Calu3 (cell line): ENCODE measurements at regions not wholly inside any gene's neighbourhood (a gene's known extent, or its start where the extent isn't known, plus 50 kb on each side); places are given as distances from the start of the nearest gene placed in this dataset.

Experiments used
- BruUV-seq: library from RNA; stranded (reverse); fragments of 400-500 nt; replicated peaks from 2 replicates; lab custom pipeline; 2021; lab: Mats Ljungman, UMichigan
- CTCF ChIA-PET: fragments of 300-600 bp; sonication (Branson Sonifier 250); formaldehyde crosslinking; loops from one replicate; lab custom pipeline; 2022; ENCODE audit warnings: antibody characterized with exemption; lab: Charles Lee
- DNase-seq: peaks from one replicate; pipeline ENCODE4 v3.0.0; 2022
- H3K27ac Mint-ChIP-seq: one replicate; pipeline ENCODE4 v1.8.0; 2022; ENCODE audit warnings: mixed read lengths; ENCODE audit not compliant: unreplicated experiment
- H3K27me3 Mint-ChIP-seq: one replicate; pipeline ENCODE4 v1.8.0; 2022; ENCODE audit warnings: mixed read lengths; ENCODE audit not compliant: unreplicated experiment
- H3K36me3 Mint-ChIP-seq: one replicate; pipeline ENCODE4 v1.8.0; 2022; ENCODE audit warnings: mild to moderate bottlenecking, moderate library complexity, mixed read lengths; ENCODE audit not compliant: insufficient read depth, unreplicated experiment
- H3K4me1 Mint-ChIP-seq: one replicate; pipeline ENCODE4 v1.8.0; 2022; ENCODE audit warnings: mild to moderate bottlenecking, low read depth, mixed read lengths; ENCODE audit not compliant: unreplicated experiment
- H3K4me3 Mint-ChIP-seq: one replicate; pipeline ENCODE4 v1.8.0; 2022; ENCODE audit warnings: mild to moderate bottlenecking, low read depth, moderate library complexity, mixed read lengths; ENCODE audit not compliant: unreplicated experiment
- H3K9me3 Mint-ChIP-seq: one replicate; pipeline ENCODE4 v1.8.0; 2022; ENCODE audit warnings: low read depth, mixed read lengths; ENCODE audit not compliant: unreplicated experiment
- CTCF ChIP-seq: fragments of 200-600 bp; IDR thresholded peaks from one replicate; pipeline ENCODE4 v1.8.0; 2022; ENCODE audit warnings: antibody characterized with exemption; ENCODE audit not compliant: unreplicated experiment
- intact Hi-C: fragments of 100-400 bp; cut with micrococcal nuclease; formaldehyde crosslinking; loops from one replicate; pipeline ENCODE4 v1.10.0; 2022; ENCODE audit not compliant: unreplicated experiment

- Mint-ChIP-seq H3K27ac (no peak overlapping the region), H3K9me3 (no peaks in the 10 kb centered on the region), H3K4me3 (no peak overlapping the region), H3K36me3 (no peaks in the 10 kb centered on the region), H3K27me3 (peaks cover 7% of the 10 kb centered on the region), H3K4me1 (peaks cover 6% of the 10 kb centered on the region)
- DNase-seq, result no peak
- BruUV-seq, result no TSS peak
- CTCF ChIA-PET, result no interaction called here
- intact Hi-C loops, result no loop called here
- TF ChIP-seq CTCF, result no peak
Measured at GRCh38 chr21:35833991-35834390, 226.3 kb downstream of the SETD4 start.

GRCh38 chr21:35833388-35833787 is 226.9 kb downstream of the SETD4 start:
- Mint-ChIP-seq H3K4me3 (no peak overlapping the region), H3K36me3 (no peaks in the 10 kb centered on the region), H3K4me1 (peaks cover 12% of the 10 kb centered on the region), H3K27ac (no peak overlapping the region), H3K27me3 (peaks cover 13% of the 10 kb centered on the region), H3K9me3 (no peaks in the 10 kb centered on the region)
- BruUV-seq, result no TSS peak
- DNase-seq, result no peak
- TF ChIP-seq CTCF, result no peak
- CTCF ChIA-PET, result no interaction called here
- intact Hi-C loops, result no loop called here

DNA sequence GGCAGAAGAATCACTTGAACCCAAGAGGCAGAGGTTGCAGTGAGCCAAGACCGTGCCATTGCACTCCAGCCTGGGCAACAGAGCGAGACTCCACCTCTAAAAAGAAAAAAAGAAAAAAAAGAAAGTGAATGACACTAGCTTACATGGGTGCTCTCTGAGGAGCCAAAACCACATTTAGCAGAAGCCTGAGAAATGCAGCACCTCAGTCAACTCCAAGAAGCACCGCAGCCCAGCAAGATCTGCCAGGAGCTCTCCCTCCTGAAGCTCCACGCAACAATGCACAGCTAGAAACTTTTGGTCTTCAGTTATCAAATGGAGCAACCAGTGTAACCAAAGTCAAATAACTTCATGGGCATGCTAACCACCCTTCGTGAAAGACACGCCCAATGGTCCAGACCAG is 229.1 kb downstream of the SETD4 start:
- H3K36me3 Mint-ChIP-seq, result no peaks in the 10 kb centered on the region
- no peak for DNase-seq
- peaks cover 16% of the 10 kb centered on the region for H3K27me3 Mint-ChIP-seq
- intact Hi-C loops, result no loop called here
- no peak overlapping the region for H3K27ac Mint-ChIP-seq
- H3K9me3 Mint-ChIP-seq, result no peaks in the 10 kb centered on the region
- peaks cover 13% of the 10 kb centered on the region for H3K4me1 Mint-ChIP-seq
- no TSS peak for BruUV-seq
- no peak overlapping the region for H3K4me3 Mint-ChIP-seq
- CTCF ChIA-PET, result interaction anchor here (0.6 kb wide), 1 partner anchor 9 kb away, joined by 3 read pairs; no protein-coding TSS in a partner anchor
- TF ChIP-seq CTCF, result no peak

- H3K9me3 Mint-ChIP-seq, result no peaks in the 10 kb centered on the region
- CTCF ChIA-PET, result interaction anchor here (0.6 kb wide), 1 partner anchor 224 kb away, joined by 3 read pairs; no protein-coding TSS in a partner anchor
- no TSS peak for BruUV-seq
- H3K4me3 Mint-ChIP-seq, result no peak overlapping the region
- H3K36me3 Mint-ChIP-seq, result no peaks in the 10 kb centered on the region
- peaks cover 13% of the 10 kb centered on the region for H3K4me1 Mint-ChIP-seq
- intact Hi-C loops, result no loop called here
- no peak overlapping the region for H3K27ac Mint-ChIP-seq
- no peak for DNase-seq
- H3K27me3 Mint-ChIP-seq, result peaks cover 16% of the 10 kb centered on the region
- TF ChIP-seq CTCF, result no peak
Measured at GRCh38 chr21:35829067-35829466, 231.3 kb downstream of the SETD4 start.
